Thoracic aorta (tissue), 2 donors: ENCODE measurements at regions not wholly inside any gene's neighbourhood (a gene's known extent, or its start where the extent isn't known, plus 50 kb on each side); places are given as distances from the start of the nearest gene placed in this dataset.

Experiments
- ATAC-seq: fragments of 150-250 bp; one replicate; pipeline ENCODE4 v1.8.0; 2017; ENCODE audit warnings: low read depth; ENCODE audit not compliant: insufficient number of reproducible peaks, low FRiP score
- DNase-seq: peaks from one replicate; pipeline ENCODE4 v3.0.0-alpha.2; 2020; ENCODE audit warnings: low spot score
- H3K27ac ChIP-seq, 2 donors: fragments of 200-600 bp; sonication (generic); 1 replicate in 1 of 2; 2 replicates in 1 of 2; pipeline ENCODE4 v1.5.1; 2016; ENCODE audit warnings: mild to moderate bottlenecking in 2 of 2, moderate library complexity in 2 of 2
- H3K27me3 ChIP-seq: fragments of 200-600 bp; sonication (generic); replicated peaks from 2 replicates; pipeline ENCODE4 v1.6.0; 2016; ENCODE audit warnings: mild to moderate bottlenecking; ENCODE audit not compliant: insufficient read depth
- H3K36me3 ChIP-seq: fragments of 200-600 bp; sonication (generic); one replicate; pipeline ENCODE4 v1.5.1; 2016
- H3K4me1 ChIP-seq, 2 donors: fragments of 200-600 bp; sonication (generic); 1 replicate in 1 of 2; 2 replicates in 1 of 2; pipeline versions ENCODE4 v1.5.1 to v1.6.0; 2016; ENCODE audit warnings: low read depth in 2 of 2, mild to moderate bottlenecking in 1 of 2; ENCODE audit not compliant: control insufficient read depth in 1 of 2
- H3K4me3 ChIP-seq: fragments of 200-600 bp; sonication (generic); 2 replicates; pipeline ENCODE4 v1.5.1; 2016; ENCODE audit warnings: mild to moderate bottlenecking
- H3K9me3 ChIP-seq: fragments of 200-600 bp; sonication (generic); 2 replicates; pipeline ENCODE4 v1.5.1; 2016
- CTCF ChIP-seq: fragments of 200-600 bp; sonication (generic); IDR thresholded peaks from one replicate; pipeline ENCODE4 v1.5.1; 2019; ENCODE audit warnings: antibody characterized with exemption

DNA sequence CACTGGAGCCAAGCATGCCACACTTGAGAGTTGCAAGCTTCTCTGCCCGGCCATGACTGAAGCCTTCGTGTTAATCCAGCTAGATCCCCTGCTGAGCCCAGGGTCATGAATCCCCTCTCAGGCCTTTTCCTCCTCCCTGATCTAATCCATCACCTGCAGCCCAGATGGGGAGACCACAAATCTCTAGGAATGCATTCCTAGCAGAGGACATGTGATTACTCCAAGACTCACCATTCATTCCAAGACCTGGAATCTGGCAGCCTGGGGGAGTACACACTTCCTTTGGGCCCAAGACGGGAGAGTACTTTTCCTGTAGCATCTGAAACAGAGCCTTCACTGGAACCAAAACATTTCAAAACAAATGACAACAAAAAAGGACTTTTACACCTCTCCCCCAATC is 269.3 kb upstream of the NFIA start:
- Histone ChIP-seq H3K4me3 (no peak overlapping the region), H3K27ac (no peak overlapping the region), H3K36me3 (no peaks in the 10 kb centered on the region), H3K9me3 (no peaks in the 10 kb centered on the region), H3K27me3 (no peaks in the 10 kb centered on the region), H3K4me1 (no peaks in the 10 kb centered on the region)
- DNase-seq = no peak
- no peak for ATAC-seq
- TF ChIP-seq CTCF = no peak

DNA sequence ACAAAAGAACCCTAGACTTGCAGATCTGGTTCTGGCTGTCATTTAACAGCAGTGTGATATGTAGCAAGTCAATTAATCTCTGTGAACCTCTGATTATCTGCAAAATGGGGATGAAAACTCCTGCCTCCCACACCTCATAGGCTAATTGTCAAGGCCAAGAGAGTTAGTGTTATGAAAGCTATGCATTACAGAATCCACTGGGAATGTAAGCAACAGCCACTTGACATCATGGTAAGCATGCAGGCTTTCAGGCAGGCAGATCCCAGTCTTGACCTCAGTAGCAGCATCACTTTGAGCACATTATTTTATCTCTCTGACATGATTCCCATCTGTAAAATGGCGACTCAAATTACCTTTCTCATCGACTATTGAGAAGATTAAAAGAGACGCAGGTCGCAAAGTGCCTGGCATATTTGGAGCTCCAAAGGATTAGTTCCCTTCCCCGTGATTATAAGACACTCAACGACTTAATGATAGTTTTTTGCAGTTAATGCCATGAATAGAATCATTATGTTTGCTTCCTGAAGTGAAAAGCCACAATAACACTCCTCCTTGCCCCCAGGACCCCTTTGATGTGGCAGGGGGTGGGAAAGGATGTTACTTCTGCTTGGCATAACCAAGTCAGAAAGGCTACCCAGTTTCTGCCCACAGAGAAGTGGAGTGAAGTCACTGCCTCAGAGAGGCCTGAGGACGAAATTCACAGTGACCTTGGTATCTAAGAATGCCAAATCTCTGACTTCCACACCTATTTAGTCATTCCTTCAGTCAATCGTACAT is 273.0 kb upstream of the NFIA start:
- Histone ChIP-seq H3K4me1 (no peaks in the 10 kb centered on the region), H3K4me3 (no peak overlapping the region), H3K9me3 (peaks cover 4% of the 10 kb centered on the region), H3K36me3 (no peaks in the 10 kb centered on the region), H3K27ac (no peak overlapping the region), H3K27me3 (no peaks in the 10 kb centered on the region)
- no peak for TF ChIP-seq CTCF
- DNase-seq (no peak), ATAC-seq (no peak)

- no peaks in the 10 kb centered on the region for H3K27me3 ChIP-seq
- no peak overlapping the region for H3K27ac ChIP-seq
- peaks cover 4% of the 10 kb centered on the region for H3K9me3 ChIP-seq
- DNase-seq (no peak), ATAC-seq (no peak)
- H3K4me3 ChIP-seq = no peak overlapping the region
- no peaks in the 10 kb centered on the region for H3K36me3 ChIP-seq
- TF ChIP-seq CTCF = no peak
- H3K4me1 ChIP-seq = no peaks in the 10 kb centered on the region
Measured at GRCh38 chr1:60808676-60809075, 273.7 kb upstream of the NFIA start.

DNA sequence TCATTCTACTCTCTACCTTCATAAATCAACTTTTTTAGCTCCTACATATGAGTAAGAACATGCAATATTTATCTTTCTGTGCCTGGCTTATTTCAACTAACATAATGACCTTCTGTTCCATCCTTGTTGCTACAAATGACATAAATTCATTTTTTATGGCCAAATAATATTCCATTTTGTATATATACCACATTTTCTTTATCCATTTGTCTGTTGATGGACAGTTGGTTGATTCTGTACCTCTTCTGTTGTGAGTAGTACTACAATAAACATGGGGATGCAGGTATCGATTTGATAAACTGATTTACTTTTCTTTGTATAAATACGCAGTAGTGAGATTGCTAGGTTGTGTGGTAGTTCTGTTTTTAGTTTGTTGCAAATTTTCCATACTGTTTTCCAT is 279.5 kb upstream of the NFIA start:
- no peak overlapping the region for H3K4me3 ChIP-seq
- ATAC-seq (no peak), DNase-seq (no peak)
- H3K4me1 ChIP-seq = no peaks in the 10 kb centered on the region
- H3K36me3 ChIP-seq = no peaks in the 10 kb centered on the region
- no peak overlapping the region for H3K27ac ChIP-seq
- peaks cover 4% of the 10 kb centered on the region for H3K9me3 ChIP-seq
- TF ChIP-seq CTCF = no peak
- no peaks in the 10 kb centered on the region for H3K27me3 ChIP-seq

DNA sequence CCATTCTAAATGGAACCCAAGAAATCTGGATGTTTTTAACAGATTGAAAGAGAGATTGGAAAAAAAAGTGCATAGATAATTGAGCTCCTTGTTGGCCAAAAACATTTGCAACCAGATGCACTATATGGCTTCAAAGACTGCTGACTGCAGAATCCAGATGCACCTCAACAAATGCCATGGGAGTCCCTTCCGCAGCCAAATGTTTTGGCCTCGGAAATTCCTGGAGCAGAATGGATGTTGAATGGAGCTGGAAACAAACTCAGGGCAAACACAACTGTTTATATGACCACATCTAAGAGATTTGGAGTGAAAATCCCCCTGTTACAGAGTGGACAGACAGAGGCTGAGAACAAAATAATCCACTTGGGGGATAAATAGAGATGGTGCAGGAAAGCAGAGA is 285.0 kb upstream of the NFIA start:
- no peak for ATAC-seq
- no peak for TF ChIP-seq CTCF
- Histone ChIP-seq H3K36me3 (no peaks in the 10 kb centered on the region), H3K4me1 (no peaks in the 10 kb centered on the region), H3K27me3 (no peaks in the 10 kb centered on the region), H3K4me3 (no peak overlapping the region), H3K27ac (no peak overlapping the region), H3K9me3 (no peaks in the 10 kb centered on the region)
- no peak for DNase-seq
